SK-MEL-5 (cell line): ENCODE measurements at regions not wholly inside any gene's neighbourhood (a gene's known extent, or its start where the extent isn't known, plus 50 kb on each side); places are given as distances from the start of the nearest gene placed in this dataset.

Experiments
- DNase-seq: peaks from one replicate; pipeline ENCODE4 v3.0.0-alpha.2; 2016; ENCODE audit warnings: low read depth, low spot score
- in situ Hi-C: cut with HindIII; loops from 2 replicates; pipeline ENCODE4 v1.10.0; 2016; ENCODE audit warnings: low sequenced_read_pairs, high pct_unique_total_duplicates, low pct_unique_long_range_greater_than_20kb
- small RNA-seq, 2 experiments: library from RNA; depleted of rRNA; stranded (forward); fragments of <200 nt; gene quantifications; one replicate each; pipeline ENCODE3, GENCODE V24; 2014

DNA sequence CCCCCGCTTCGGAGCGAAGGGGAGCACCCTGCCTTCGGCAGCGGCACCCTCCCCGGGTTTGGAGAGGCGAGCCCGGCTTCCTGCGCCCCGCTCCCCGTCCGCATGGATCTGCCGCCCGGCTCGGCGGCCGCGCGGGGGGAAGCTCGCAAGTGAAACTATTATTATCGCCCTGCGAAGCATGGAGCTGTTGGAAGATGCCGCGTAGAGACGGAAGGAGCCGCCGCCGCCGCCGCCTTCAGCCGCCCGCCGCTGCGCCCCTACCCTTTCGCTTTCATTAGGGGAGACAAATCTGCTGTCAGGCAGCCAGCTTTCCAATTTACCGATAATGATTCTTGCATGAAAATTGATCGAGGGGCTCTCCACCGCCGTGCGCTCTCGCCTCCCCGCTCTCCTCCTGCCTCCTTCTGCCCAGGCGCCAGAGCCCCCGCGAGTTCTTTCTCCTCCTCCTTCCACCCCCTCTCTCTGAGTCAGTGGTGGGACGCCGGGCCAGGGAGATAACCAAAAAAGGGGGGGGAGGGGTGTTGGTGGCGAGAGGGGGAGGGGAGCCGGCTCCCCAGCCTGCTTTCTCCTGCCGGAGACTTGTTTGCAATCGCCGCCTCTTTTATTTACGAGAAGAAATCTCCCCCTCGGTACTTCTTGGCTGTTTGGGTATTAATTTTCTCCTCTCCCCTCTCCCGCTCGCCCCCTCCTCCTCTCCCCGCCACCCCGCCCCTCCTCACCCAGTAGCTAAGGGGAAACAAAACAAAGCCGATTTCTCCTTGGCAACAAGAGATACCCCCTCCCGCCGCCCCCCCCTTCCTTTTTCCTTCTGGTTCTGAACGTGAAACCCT, 58.0 kb upstream of the GSE1 start:
- peak; percentile 44 for DNase-seq
- in situ Hi-C loops: no loop called here

DNA sequence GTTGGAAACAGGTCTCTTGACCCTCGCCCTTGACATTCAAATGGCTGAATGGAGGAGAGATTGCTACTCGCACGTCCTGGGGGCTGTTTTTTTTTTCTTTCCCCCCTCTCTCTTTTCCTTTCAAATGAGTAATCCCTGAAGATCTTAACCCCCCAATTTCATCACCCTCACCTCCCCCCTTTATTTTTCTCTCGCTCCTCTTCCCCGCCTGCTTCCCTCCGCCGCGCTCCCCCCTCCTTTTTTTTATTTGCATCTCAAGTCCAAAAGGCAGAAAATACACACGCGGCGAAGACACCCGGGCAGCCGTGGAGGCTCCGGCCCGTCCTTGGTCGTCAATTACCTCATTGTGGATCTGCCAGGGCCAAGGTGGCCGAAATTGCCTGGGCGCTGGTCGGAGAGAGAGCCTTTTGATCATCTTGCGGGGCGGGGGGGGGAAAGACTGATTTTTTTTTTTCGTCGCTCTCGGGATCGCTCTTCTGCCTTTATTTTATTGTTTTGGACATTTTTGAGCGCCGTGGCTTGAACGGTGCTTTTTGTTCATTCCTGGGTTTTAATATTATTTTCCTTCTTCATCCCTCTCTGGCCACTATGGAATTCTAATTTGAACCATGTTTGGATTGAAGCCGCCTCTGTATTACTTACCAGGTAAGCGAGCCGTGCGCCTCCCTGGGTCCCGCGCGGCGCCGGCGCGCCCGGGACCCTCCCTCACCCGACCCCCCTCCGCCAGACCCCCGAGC, 57.2 kb upstream of the GSE1 start:
- no peak for DNase-seq

GRCh38 chr16:85556456-85557082, 56.6 kb upstream of the GSE1 start:
- peak; percentile 15 for DNase-seq
- in situ Hi-C loops: no loop called here

More for the DNA sequence above, 57.2 kb upstream of the GSE1 start:
- in situ Hi-C loops: no loop called here

- in situ Hi-C loops: no loop called here
These were observed 55.8 kb upstream of the GSE1 start for GRCh38 chr16:85557083-85557970.

GRCh38 chr16:85557971-85558657, 55.0 kb upstream of the GSE1 start:
- in situ Hi-C loops: no loop called here

More at GRCh38 chr16:85557083-85557970, 55.8 kb upstream of the GSE1 start:
- DNase-seq: peak; percentile 30

DNA sequence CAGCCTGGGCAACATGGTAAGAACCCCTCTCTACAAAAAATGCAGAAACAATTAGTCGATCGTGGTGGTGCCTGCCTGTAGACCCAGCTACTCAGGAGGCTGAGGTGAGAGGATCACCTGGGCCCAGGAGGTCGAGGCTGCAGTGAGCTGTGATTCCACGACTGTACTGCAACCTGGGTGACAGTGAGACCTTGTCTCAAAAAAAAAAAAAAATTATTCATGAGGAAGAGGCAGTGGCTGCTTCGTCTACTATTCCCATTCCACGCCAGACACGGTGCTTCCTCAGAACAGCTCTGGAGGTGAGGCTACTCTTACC, 52.2 kb upstream of the GSE1 start:
- DNase-seq: no peak
- in situ Hi-C loops: no loop called here

More at GRCh38 chr16:85557971-85558657, 55.0 kb upstream of the GSE1 start:
- DNase-seq: no peak

DNA sequence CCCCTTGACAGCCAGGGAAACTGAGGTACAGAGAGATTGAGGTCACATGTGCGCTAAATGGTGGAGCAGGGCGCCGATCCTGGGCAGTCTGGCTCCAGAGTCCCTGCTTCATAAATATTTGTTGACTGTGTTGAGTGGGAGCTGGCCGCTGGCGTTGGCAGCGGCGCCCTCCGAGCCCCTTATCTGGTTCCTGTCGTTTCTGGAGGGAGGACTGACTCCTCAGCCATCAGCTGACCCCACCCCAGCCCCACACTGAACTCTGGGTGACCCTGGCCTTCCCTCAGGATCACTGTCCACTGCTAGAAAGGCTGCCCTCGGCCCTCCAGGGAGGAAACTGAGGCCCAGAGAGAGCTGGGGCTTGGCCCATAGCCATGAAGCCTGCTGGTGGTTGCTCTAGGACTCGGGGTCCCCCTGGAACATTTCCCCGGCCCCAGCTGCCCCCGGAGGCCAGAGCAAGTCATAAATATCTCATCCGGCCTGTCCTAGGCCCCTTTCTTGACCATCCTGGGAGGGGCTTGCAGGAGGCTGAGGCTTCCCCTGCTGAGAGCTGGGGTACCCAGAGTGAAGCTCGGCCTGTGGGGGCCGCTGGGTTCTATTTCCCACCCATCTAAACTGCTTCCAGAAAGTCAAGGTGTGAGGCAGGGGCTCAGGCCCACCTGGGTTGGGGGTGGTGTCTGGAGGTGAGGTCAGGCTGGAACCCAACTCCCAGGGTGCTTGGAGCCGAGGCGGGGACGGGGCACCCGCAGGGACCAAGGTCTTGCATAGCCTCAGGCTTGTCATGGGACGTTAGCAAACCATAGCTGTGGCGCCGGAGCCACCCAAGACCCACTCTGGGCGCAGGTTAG, 51.7 kb upstream of the GSE1 start:
- in situ Hi-C loops: no loop called here

DNA sequence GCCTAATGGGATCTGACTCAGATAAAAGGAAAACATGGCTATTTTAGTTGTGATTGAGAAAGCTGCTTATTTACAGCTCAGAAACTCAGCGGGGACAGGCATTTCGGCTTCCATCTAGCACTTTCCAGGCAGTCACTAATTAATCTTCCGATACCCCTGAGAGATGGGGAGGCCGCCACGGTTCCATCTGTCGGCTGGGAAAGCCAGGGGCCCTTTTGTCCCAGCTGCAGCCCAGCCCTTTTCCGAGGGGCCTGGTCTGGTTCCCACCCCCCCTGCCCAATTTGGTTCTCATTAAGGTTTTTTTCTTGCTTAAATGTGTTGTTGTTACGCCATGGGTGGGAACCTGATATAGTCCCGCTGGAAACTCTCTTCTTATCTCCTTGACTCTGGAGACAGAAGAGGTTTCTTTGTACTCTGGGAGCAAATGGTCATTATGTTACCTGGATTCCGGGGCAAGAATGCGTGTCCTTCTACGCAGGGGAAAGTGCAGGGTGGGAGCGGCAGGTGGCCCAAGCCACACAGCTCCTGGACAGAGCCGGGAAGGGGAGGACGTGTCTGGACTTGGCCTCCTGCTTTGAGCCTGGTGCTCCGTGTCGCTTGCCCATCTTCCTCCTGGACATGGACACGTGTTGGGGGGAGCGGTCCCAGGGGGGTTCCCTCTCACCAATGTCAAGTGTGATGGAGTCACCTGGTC, 50.9 kb upstream of the GSE1 start:
- DNase-seq: no peak
- in situ Hi-C loops: no loop called here

More for the DNA sequence above, 51.7 kb upstream of the GSE1 start:
- no peak for DNase-seq

- DNase-seq: no peak
- in situ Hi-C loops: no loop called here
These were observed 50.1 kb upstream of the GSE1 start for GRCh38 chr16:85563034-85563433.

Small RNA genes in the stretch of these regions (small RNA-seq; reads per million reads assigned to genes)
- gene COX6CP16 (0 reads per million in 2 experiments), gene MIR5093 (0 reads per million in 2 experiments)
